Ramos (cell line): ENCODE measurements at regions not wholly inside any gene's neighbourhood (a gene's known extent, or its start where the extent isn't known, plus 50 kb on each side); places are given as distances from the start of the nearest gene placed in this dataset.

Source experiments
- in situ Hi-C: fragments of 300-500 bp; cut with MboI; formaldehyde crosslinking; loops from one replicate; pipeline ENCODE4 v1.14.3; 2022; ENCODE audit warnings: low sequenced_read_pairs; ENCODE audit not compliant: unreplicated experiment

GRCh38 chr13:40063278-40063698, 407.8 kb downstream of the COG6 start:
- in situ Hi-C loops, result no loop called here

- in situ Hi-C loops, result no loop called here
These were observed 408.2 kb downstream of the COG6 start for GRCh38 chr13:40063703-40064102.

- in situ Hi-C loops, result no loop called here
These were observed 409.0 kb downstream of the COG6 start for GRCh38 chr13:40064154-40065097.

GRCh38 chr13:40069173-40070044, 413.9 kb downstream of the COG6 start:
- in situ Hi-C loops, result loop anchor here (10.0 kb wide), 1 partner anchor 615 kb away; no protein-coding TSS in a partner anchor

GRCh38 chr13:40070357-40070756, 414.9 kb downstream of the COG6 start:
- in situ Hi-C loops, result loop anchor here (10.0 kb wide), 1 partner anchor 614 kb away; no protein-coding TSS in a partner anchor

GRCh38 chr13:40072663-40073120, 417.2 kb downstream of the COG6 start:
- in situ Hi-C loops, result loop anchor here (10.0 kb wide), 1 partner anchor 612 kb away; no protein-coding TSS in a partner anchor

GRCh38 chr13:40074338-40074737, 418.9 kb downstream of the COG6 start:
- in situ Hi-C loops, result loop anchor here (10.0 kb wide), 1 partner anchor 610 kb away; no protein-coding TSS in a partner anchor

GRCh38 chr13:40075281-40075680, 419.8 kb downstream of the COG6 start:
- in situ Hi-C loops, result loop anchor here (10.0 kb wide), 1 partner anchor 610 kb away; no protein-coding TSS in a partner anchor

GRCh38 chr13:40076765-40077362, 421.4 kb downstream of the COG6 start:
- in situ Hi-C loops, result loop anchor here (10.0 kb wide), 1 partner anchor 608 kb away; no protein-coding TSS in a partner anchor

GRCh38 chr13:40077396-40078027, 422.1 kb downstream of the COG6 start:
- in situ Hi-C loops, result loop anchor here (10.0 kb wide), 1 partner anchor 607 kb away; no protein-coding TSS in a partner anchor

GRCh38 chr13:40079721-40080120, 424.3 kb downstream of the COG6 start:
- in situ Hi-C loops, result loop anchor here (10.0 kb wide), 1 partner anchor 605 kb away; no protein-coding TSS in a partner anchor

GRCh38 chr13:40080676-40081075, 425.2 kb downstream of the COG6 start:
- in situ Hi-C loops, result no loop called here

GRCh38 chr13:40082639-40083038, 427.2 kb downstream of the COG6 start:
- in situ Hi-C loops, result no loop called here

- in situ Hi-C loops, result no loop called here
These were observed 428.4 kb downstream of the COG6 start for GRCh38 chr13:40083841-40084240.

GRCh38 chr13:40084934-40085333, 429.5 kb downstream of the COG6 start:
- in situ Hi-C loops, result no loop called here

GRCh38 chr13:40087091-40088002, 431.9 kb downstream of the COG6 start:
- in situ Hi-C loops, result no loop called here

- in situ Hi-C loops, result no loop called here
These were observed 438.6 kb downstream of the COG6 start for GRCh38 chr13:40094056-40094455.

GRCh38 chr13:40095695-40096356, 440.4 kb downstream of the COG6 start:
- in situ Hi-C loops, result no loop called here
